NCI-H146 treated with DMSO at 0.1 percent for 48 hours (cell line): ENCODE measurements at regions not wholly inside any gene's neighbourhood (a gene's known extent, or its start where the extent isn't known, plus 50 kb on each side); places are given as distances from the start of the nearest gene placed in this dataset.
A peak's percentile ranks its signal among the peaks of the same experiment; 100 is the strongest.

ENCODE experiments used
- DNase-seq: peaks from one replicate; lab custom pipeline; 2025; ENCODE audit not compliant: unreplicated experiment; lab: John Stamatoyannopoulos, UW

- no peak for DNase-seq
Observed at GRCh38 chr3:1540686-1541085, 447.9 kb downstream of the CNTN6 start.

GRCh38 chr3:1551741-1552140 is 458.9 kb downstream of the CNTN6 start:
- DNase-seq, result no peak

GRCh38 chr3:1552831-1553230 is 460.0 kb downstream of the CNTN6 start:
- no peak for DNase-seq

- DNase-seq, result no peak
Observed at GRCh38 chr3:1561427-1561826, 468.6 kb downstream of the CNTN6 start.

- no peak for DNase-seq
Observed at GRCh38 chr3:1571736-1572135, 478.9 kb downstream of the CNTN6 start.

GRCh38 chr3:1576047-1576446 is 483.2 kb downstream of the CNTN6 start:
- DNase-seq, result no peak

- no peak for DNase-seq
Observed at GRCh38 chr3:1578124-1578806, 485.4 kb downstream of the CNTN6 start.

- no peak for DNase-seq
Observed at GRCh38 chr3:1583044-1583443, 490.2 kb downstream of the CNTN6 start.

GRCh38 chr3:1587426-1587825 is 494.6 kb downstream of the CNTN6 start:
- DNase-seq, result no peak

- DNase-seq, result no peak
Observed at GRCh38 chr3:1591327-1592028, 498.7 kb downstream of the CNTN6 start.

GRCh38 chr3:1594940-1595339 is 502.1 kb downstream of the CNTN6 start:
- DNase-seq, result no peak

GRCh38 chr3:1600206-1600605 is 498.5 kb upstream of the CNTN4 start:
- no peak for DNase-seq

GRCh38 chr3:1600700-1601418 is 497.8 kb upstream of the CNTN4 start:
- no peak for DNase-seq

GRCh38 chr3:1609416-1609815 is 489.2 kb upstream of the CNTN4 start:
- DNase-seq, result peak; percentile 49

- no peak for DNase-seq
Observed at GRCh38 chr3:1611824-1612223, 486.8 kb upstream of the CNTN4 start.

GRCh38 chr3:1613962-1614361 is 484.7 kb upstream of the CNTN4 start:
- no peak for DNase-seq

- DNase-seq, result peak; percentile 23
Observed at GRCh38 chr3:1616744-1617143, 481.9 kb upstream of the CNTN4 start.

GRCh38 chr3:1623896-1624295 is 474.8 kb upstream of the CNTN4 start:
- DNase-seq, result peak; percentile 62

- no peak for DNase-seq
Observed at GRCh38 chr3:1632128-1632527, 466.5 kb upstream of the CNTN4 start.

GRCh38 chr3:1661839-1662238 is 436.8 kb upstream of the CNTN4 start:
- DNase-seq, result no peak

GRCh38 chr3:1664266-1664665 is 434.4 kb upstream of the CNTN4 start:
- no peak for DNase-seq

- no peak for DNase-seq
Observed at GRCh38 chr3:1666865-1667264, 431.8 kb upstream of the CNTN4 start.
